ENCODE measurements at regions not wholly inside any gene's neighbourhood (a gene's known extent, or its start where the extent isn't known, plus 50 kb on each side); places are given as distances from the start of the nearest gene placed in this dataset.

DNA sequence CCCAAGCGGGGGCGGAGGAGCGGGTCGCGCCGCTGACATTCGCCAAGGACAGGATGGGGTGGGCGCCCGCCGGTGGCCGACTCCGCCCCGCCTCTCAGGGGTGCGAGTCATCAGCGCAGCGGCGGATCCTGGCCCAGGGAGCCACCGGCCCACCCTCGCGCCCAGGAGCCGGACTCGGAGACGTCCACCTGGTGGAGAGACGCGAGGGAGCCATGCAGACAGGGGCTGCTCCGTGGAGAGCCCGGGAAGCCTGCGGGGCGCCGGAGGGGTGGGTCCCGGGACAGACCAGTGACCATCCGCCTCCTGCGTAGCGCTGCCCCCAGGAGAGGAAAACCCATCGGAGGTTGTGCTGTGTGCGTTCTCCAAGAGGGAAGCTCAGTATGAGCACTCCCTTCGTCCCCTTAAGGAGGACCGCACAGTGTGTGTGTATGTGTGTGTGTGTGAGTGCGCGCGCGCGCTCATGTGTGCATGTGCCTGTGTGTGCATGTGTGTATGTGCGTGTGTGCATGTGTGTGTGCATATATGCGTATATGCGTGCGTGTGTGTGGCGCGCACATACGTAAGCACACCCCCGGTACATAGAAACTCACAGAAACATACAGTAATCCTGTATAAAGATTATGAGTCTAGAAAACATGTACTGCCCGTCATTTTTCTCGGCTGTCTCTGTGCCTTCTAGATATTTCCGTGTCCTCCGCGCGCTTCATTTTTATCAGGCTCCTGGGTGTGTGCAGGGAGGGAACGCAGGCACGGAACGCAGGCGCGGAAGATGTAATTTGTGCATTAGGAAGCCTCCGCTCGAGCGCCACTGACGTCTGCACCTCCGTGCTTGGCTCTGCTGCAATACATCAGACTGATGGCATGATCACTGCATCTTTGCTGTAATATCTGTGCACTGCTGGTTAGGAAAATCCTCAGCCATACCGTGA, 158.9 kb downstream of the TBXT start:
- Histone ChIP-seq H3K9me3 (no peaks in the 10 kb centered on the region), H3K27ac (no peak overlapping the region), H3K4me3 (peak overlapping the region; percentile 9 to 38), H3K36me3 (no peaks in the 10 kb centered on the region), H3K4me1 (peaks cover 0 to 44% of the 10 kb centered on the region in 2 donors), H3K27me3 (peaks cover 7 to 10% of the 10 kb centered on the region in 2 donors)
- TF ChIP-seq, protein P1, sequence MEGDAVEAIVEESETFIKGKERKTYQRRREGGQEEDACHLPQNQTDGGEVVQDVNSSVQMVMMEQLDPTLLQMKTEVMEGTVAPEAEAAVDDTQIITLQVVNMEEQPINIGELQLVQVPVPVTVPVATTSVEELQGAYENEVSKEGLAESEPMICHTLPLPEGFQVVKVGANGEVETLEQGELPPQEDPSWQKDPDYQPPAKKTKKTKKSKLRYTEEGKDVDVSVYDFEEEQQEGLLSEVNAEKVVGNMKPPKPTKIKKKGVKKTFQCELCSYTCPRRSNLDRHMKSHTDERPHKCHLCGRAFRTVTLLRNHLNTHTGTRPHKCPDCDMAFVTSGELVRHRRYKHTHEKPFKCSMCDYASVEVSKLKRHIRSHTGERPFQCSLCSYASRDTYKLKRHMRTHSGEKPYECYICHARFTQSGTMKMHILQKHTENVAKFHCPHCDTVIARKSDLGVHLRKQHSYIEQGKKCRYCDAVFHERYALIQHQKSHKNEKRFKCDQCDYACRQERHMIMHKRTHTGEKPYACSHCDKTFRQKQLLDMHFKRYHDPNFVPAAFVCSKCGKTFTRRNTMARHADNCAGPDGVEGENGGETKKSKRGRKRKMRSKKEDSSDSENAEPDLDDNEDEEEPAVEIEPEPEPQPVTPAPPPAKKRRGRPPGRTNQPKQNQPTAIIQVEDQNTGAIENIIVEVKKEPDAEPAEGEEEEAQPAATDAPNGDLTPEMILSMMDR (IDR thresholded peaks at IDR 0.05), result no peak
- no peak for DNase-seq (ENCODE audit: low spot score)

GRCh38 chr6:166007349-166008263, 160.0 kb downstream of the TBXT start:
- Histone ChIP-seq H3K36me3 (no peaks in the 10 kb centered on the region), H3K27ac (no peak overlapping the region), H3K4me3 (peak overlapping the region in 1 of 2 donors; percentile 38), H3K9me3 (no peaks in the 10 kb centered on the region), H3K27me3 (peaks cover 7 to 10% of the 10 kb centered on the region in 2 donors), H3K4me1 (peaks cover 0 to 44% of the 10 kb centered on the region in 2 donors)
- no peak for DNase-seq (ENCODE audit: low spot score)
- TF ChIP-seq, protein P1 (IDR thresholded peaks at IDR 0.05), result no peak

GRCh38 chr6:166006900-166007301, 160.8 kb downstream of the TBXT start:
- TF ChIP-seq, protein P1 (IDR thresholded peaks at IDR 0.05), result no peak
- H3K36me3 ChIP-seq, result no peaks in the 10 kb centered on the region
- peaks cover 7 to 10% of the 10 kb centered on the region in 2 donors for H3K27me3 ChIP-seq

DNA sequence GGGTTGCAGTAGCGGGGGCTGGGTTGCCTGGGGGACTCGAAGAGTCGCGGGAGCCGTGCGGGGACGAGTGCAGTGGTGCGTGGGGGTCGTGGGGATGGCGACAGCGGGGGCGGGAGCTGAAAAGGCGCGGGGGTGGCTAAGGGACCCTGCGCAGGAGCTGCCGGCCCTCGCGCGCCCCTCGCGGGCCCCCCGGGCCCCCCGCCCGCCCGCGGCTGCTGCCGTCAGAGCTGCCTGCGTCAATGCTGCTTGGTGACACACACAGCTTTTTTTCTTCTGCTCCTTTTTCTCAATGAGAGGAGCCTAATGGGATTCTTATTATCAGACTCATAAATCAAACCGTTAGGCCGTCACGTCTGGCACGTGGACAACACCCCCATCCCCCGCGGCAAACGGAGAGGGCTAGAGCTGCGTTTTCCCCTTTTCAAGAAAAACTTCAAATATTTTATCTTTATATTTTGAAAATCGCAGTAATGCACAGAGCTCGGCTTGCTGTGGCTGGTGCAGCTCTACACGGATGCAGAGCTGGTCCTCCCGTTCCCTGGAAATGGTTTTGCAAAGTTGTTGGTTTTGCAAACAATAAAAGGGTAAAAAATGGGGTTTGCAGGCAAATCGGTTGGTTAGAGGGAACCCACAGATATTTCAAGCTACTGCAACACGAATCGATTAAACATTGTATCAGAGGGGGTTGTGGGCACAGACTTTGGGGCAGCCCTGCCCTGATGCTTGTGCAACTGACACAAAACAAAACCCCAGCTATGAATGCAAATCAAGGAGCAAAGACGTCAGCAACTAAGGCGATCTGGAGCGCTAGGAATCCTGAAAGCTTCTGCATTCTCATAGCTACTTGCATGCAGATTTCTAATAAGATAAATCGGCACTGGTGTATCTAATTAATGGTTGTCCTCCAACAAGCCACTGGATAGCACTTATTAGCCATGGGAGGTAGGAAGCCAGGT, 161.4 kb downstream of the TBXT start:
- Histone ChIP-seq H3K27me3 (peaks cover 7 to 10% of the 10 kb centered on the region in 2 donors), H3K9me3 (no peaks in the 10 kb centered on the region), H3K36me3 (no peaks in the 10 kb centered on the region), H3K4me1 (peaks cover 0 to 44% of the 10 kb centered on the region in 2 donors), H3K4me3 (peak overlapping the region; percentile 30 to 44), H3K27ac (peak overlapping the region; percentile 70 to 80)
- TF ChIP-seq, protein P1 (IDR thresholded peaks at IDR 0.05), result no peak
- DNase-seq (ENCODE audit: low spot score), result peak; percentile 78

More at GRCh38 chr6:166006900-166007301, 160.8 kb downstream of the TBXT start:
- H3K9me3 ChIP-seq, result no peaks in the 10 kb centered on the region
- peak overlapping the region in 1 of 2 donors; percentile 80 for H3K27ac ChIP-seq
- H3K4me3 ChIP-seq, result peak overlapping the region in 1 of 2 donors; percentile 44
- DNase-seq (ENCODE audit: low spot score), result no peak
- H3K4me1 ChIP-seq, result peaks cover 0 to 44% of the 10 kb centered on the region in 2 donors
